ENCODE measurements at regions not wholly inside any gene's neighbourhood (a gene's known extent, or its start where the extent isn't known, plus 50 kb on each side); places are given as distances from the start of the nearest gene placed in this dataset.

DNA sequence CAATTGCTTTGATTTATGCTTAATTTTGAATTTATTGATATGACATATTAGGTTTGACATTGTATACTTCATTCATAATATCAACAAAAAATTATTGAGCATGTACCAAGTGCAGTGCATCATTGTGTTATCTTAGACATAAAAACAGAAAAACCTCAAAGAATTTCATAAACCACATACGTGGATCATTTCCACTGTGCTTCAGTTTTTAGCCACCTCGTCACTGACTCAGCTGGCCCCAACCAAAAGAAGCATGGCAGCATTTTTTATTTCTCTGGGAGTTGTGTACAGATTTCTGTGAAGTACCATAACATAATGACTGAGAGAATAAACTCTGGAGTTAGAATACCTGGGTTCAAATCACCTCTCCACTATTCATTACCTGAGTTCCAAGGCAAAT is 95.6 kb upstream of the C1orf87 start:
- Mint-ChIP-seq H3K4me1 (ENCODE audit: low read depth, unreplicated experiment) (no peaks in the 10 kb centered on the region), H3K9me3 (ENCODE audit: unreplicated experiment) (peaks cover 2% of the 10 kb centered on the region), H3K27me3 (ENCODE audit: unreplicated experiment) (no peaks in the 10 kb centered on the region), H3K27ac (ENCODE audit: unreplicated experiment) (no peak overlapping the region), H3K4me3 (ENCODE audit: unreplicated experiment) (no peak overlapping the region), H3K36me3 (ENCODE audit: unreplicated experiment) (no peaks in the 10 kb centered on the region)
- TF ChIP-seq, protein P1, sequence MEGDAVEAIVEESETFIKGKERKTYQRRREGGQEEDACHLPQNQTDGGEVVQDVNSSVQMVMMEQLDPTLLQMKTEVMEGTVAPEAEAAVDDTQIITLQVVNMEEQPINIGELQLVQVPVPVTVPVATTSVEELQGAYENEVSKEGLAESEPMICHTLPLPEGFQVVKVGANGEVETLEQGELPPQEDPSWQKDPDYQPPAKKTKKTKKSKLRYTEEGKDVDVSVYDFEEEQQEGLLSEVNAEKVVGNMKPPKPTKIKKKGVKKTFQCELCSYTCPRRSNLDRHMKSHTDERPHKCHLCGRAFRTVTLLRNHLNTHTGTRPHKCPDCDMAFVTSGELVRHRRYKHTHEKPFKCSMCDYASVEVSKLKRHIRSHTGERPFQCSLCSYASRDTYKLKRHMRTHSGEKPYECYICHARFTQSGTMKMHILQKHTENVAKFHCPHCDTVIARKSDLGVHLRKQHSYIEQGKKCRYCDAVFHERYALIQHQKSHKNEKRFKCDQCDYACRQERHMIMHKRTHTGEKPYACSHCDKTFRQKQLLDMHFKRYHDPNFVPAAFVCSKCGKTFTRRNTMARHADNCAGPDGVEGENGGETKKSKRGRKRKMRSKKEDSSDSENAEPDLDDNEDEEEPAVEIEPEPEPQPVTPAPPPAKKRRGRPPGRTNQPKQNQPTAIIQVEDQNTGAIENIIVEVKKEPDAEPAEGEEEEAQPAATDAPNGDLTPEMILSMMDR (IDR thresholded peaks at IDR 0.05; ENCODE audit: partially characterized antibody, unreplicated experiment): no peak
- no peak for DNase-seq

DNA sequence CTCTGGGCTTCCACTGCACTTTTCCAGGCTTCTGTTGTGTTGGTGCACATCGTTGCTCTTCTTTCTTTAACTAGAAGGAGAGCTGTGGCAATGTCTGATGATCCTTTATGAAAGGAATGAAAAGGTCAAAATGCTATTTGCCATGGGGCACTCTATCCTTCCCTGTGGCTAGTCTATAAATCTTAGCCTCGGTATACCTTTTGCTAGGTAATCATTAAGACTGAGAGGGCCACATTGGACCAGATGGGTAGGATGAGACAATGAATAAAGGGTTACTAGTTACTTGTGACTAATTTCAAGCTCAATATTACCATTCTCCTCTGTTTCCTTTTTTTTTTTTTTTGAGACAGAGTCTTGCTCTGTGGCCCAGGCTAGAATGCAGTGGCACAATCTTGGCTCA is 89.4 kb upstream of the C1orf87 start:
- Mint-ChIP-seq H3K27ac (ENCODE audit: unreplicated experiment) (no peak overlapping the region), H3K4me3 (ENCODE audit: unreplicated experiment) (no peak overlapping the region), H3K4me1 (ENCODE audit: low read depth, unreplicated experiment) (no peaks in the 10 kb centered on the region), H3K36me3 (ENCODE audit: unreplicated experiment) (no peaks in the 10 kb centered on the region), H3K9me3 (ENCODE audit: unreplicated experiment) (no peaks in the 10 kb centered on the region), H3K27me3 (ENCODE audit: unreplicated experiment) (no peaks in the 10 kb centered on the region)
- no peak for DNase-seq
- TF ChIP-seq, protein P1 (IDR thresholded peaks at IDR 0.05; ENCODE audit: partially characterized antibody, unreplicated experiment): no peak

DNA sequence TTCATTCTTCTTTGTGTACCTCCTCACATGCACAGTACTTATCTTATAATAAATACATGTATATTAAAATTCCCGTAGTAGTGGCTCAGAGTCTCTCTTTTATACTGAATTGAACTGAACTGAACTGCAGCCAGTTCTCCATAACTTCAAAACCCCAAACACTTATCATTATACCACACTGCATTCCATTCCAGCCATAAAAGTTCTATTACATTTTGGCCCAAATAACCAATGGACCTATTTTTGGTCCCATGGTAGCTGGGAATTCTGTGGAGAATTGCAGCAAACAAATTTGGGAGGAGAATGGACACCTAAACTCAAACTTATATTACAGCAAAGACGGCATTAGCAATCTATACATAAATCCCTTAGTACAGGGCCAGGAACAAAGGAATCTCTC is 86.6 kb upstream of the C1orf87 start:
- H3K4me1 Mint-ChIP-seq (ENCODE audit: low read depth, unreplicated experiment): no peaks in the 10 kb centered on the region
- H3K9me3 Mint-ChIP-seq (ENCODE audit: unreplicated experiment): no peaks in the 10 kb centered on the region
- H3K4me3 Mint-ChIP-seq (ENCODE audit: unreplicated experiment): no peak overlapping the region
- no peaks in the 10 kb centered on the region for H3K36me3 Mint-ChIP-seq (ENCODE audit: unreplicated experiment)
- TF ChIP-seq, protein P1 (IDR thresholded peaks at IDR 0.05; ENCODE audit: partially characterized antibody, unreplicated experiment): no peak
- no peak overlapping the region for H3K27ac Mint-ChIP-seq (ENCODE audit: unreplicated experiment)
- no peak for DNase-seq
- no peaks in the 10 kb centered on the region for H3K27me3 Mint-ChIP-seq (ENCODE audit: unreplicated experiment)

DNA sequence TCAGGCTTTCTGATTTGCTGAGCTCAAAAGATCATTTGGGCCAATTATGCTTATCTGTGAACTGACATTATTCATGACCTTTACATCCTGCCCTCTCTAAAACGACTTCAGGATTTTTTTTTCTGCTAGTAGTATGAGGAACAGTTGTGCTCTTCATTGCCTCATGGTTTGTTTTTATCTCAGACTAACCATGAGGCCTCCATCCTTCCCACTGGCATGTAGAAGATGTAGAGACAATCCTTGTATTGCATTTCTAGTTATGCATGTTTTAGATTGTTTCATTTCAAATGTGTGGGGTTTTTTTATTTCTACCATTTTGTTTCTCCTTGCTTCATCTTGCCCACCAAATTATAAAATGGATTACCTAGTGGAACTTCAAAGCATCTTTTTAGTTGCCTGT is 82.8 kb upstream of the C1orf87 start:
- TF ChIP-seq, protein P1 (IDR thresholded peaks at IDR 0.05; ENCODE audit: partially characterized antibody, unreplicated experiment): no peak
- no peaks in the 10 kb centered on the region for H3K9me3 Mint-ChIP-seq (ENCODE audit: unreplicated experiment)
- H3K4me1 Mint-ChIP-seq (ENCODE audit: low read depth, unreplicated experiment): peaks cover 5% of the 10 kb centered on the region
- no peak overlapping the region for H3K4me3 Mint-ChIP-seq (ENCODE audit: unreplicated experiment)
- no peak overlapping the region for H3K27ac Mint-ChIP-seq (ENCODE audit: unreplicated experiment)
- DNase-seq: no peak
- H3K36me3 Mint-ChIP-seq (ENCODE audit: unreplicated experiment): no peaks in the 10 kb centered on the region
- H3K27me3 Mint-ChIP-seq (ENCODE audit: unreplicated experiment): no peaks in the 10 kb centered on the region

DNA sequence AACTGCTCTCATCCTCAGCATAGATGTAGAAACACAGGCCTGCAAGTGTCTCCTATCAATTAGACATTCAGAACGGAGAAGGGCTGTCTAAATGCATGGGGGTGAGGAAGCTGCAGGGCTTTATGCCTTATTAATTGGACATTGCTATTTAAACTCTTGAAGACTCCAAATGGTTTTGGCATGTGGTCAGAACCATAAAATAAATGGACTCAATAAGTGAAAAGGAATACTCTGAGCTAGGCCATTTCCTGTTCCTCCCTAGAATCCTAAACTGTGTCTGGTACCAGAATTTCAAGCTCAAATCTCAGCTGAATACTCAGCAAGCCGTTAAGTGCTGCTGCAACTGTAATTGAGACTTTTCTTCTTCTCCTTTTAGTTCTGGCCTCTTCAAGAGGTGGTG is 80.4 kb upstream of the C1orf87 start:
- H3K9me3 Mint-ChIP-seq (ENCODE audit: unreplicated experiment): no peaks in the 10 kb centered on the region
- no peaks in the 10 kb centered on the region for H3K27me3 Mint-ChIP-seq (ENCODE audit: unreplicated experiment)
- no peak for DNase-seq
- no peak overlapping the region for H3K27ac Mint-ChIP-seq (ENCODE audit: unreplicated experiment)
- TF ChIP-seq, protein P1 (IDR thresholded peaks at IDR 0.05; ENCODE audit: partially characterized antibody, unreplicated experiment): no peak
- no peak overlapping the region for H3K4me3 Mint-ChIP-seq (ENCODE audit: unreplicated experiment)
- peaks cover 5% of the 10 kb centered on the region for H3K4me1 Mint-ChIP-seq (ENCODE audit: low read depth, unreplicated experiment)
- no peaks in the 10 kb centered on the region for H3K36me3 Mint-ChIP-seq (ENCODE audit: unreplicated experiment)

Data from glutamatergic neuron (in vitro differentiated cells).